BLaER1 treated with 17β-estradiol and CSF1 and Interleukin-3, amounts not matched to agents 10 nM and 100 nM (cell line): ENCODE measurements at regions not wholly inside any gene's neighbourhood (a gene's known extent, or its start where the extent isn't known, plus 50 kb on each side); places are given as distances from the start of the nearest gene placed in this dataset.
A peak's percentile ranks its signal among the peaks of the same experiment; 100 is the strongest.
"Not testable (repeated sequence)": the region's sequence is repeated elsewhere in the genome, so short reads cannot be mapped to it uniquely, and the experiment has no call there.

Experiments
- H3K27ac ChIP-seq, 11 experiments: shearing (Covaris generic); formaldehyde crosslinking; 2 replicates each; pipeline ENCODE4 v1.8.1; 2022
- H3K27me3 ChIP-seq, 11 experiments: shearing (Covaris generic); formaldehyde crosslinking; 2 replicates each; pipeline ENCODE4 v1.8.1; 2022
- H3K36me3 ChIP-seq, 11 experiments: shearing (Covaris generic); formaldehyde crosslinking; 2 replicates each; pipeline ENCODE4 v1.8.1; 2022
- H3K4me1 ChIP-seq, 10 experiments: shearing (Covaris generic); formaldehyde crosslinking; 2 replicates each; pipeline ENCODE4 v1.8.1; 2022
- H3K4me2 ChIP-seq, 11 experiments: shearing (Covaris generic); formaldehyde crosslinking; 2 replicates each; pipeline ENCODE4 v1.8.1; 2022
- H3K4me3 ChIP-seq, 10 experiments: shearing (Covaris generic); formaldehyde crosslinking; 2 replicates each; pipeline ENCODE4 v1.8.1; 2022
- H3K9ac ChIP-seq, 11 experiments: shearing (Covaris generic); formaldehyde crosslinking; 2 replicates each; pipeline ENCODE4 v1.8.1; 2022
- H3K9me3 ChIP-seq, 11 experiments: shearing (Covaris generic); formaldehyde crosslinking; replicated peaks in 1 of 11; 2 replicates each; pipeline ENCODE4 v1.8.1; 2022
- H4K20me1 ChIP-seq, 11 experiments: shearing (Covaris generic); formaldehyde crosslinking; 2 replicates each; pipeline ENCODE4 v1.8.1; 2022
- Cebpa-rat ChIP-seq, 11 experiments: shearing (Covaris generic); IDR thresholded peaks; 2 replicates each; pipeline ENCODE4 v1.8.1; 2022

DNA sequence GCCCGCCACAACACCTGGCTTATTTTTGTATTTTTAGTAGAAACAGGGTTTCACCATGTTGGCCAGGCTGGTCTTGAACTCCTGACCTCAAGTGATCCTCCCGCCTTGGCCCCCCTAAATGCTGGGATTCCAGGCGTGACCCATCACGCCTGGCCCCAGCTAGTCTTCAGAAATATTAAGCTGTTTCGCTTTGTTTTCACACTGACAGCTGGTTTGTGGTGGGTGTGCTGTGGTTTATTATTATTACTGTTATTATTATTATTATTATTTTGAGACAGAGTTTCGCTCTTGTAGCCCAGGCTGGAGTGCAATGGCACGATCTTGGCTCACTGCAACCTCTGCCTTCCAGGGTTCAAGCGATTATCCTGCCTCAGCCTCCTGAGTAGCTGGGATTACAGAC, 101.6 kb upstream of the CCZ1B start:
- H3K9ac ChIP-seq, H3K4me3 ChIP-seq, H3K27me3 ChIP-seq, H4K20me1 ChIP-seq, H3K27ac ChIP-seq, H3K36me3 ChIP-seq, H3K9me3 ChIP-seq: not testable (repeated sequence)
- H3K4me1 ChIP-seq: peaks cover 6 to 63% (median 46%) of the 10 kb centered on the region in 10 experiments
- peak overlapping the region in 3 of 11 experiments; percentile 29 to 60 (median 54); a peak in 3 of 22 replicates for H3K4me2 ChIP-seq

GRCh38 chr7:6929588-6929987, 103.5 kb upstream of the CCZ1B start:
- not testable (repeated sequence) for H3K27ac ChIP-seq, H3K9me3 ChIP-seq, H3K4me3 ChIP-seq, H3K36me3 ChIP-seq, H4K20me1 ChIP-seq, H3K27me3 ChIP-seq
- H3K9ac ChIP-seq: 0 out of 22 replicates have a peak overlapping the region, but pooled peaks of 1 of the 11 experiments have one; percentile 18
- peak overlapping the region in 9 of 11 experiments; percentile 6 to 51 (median 36); a peak in 9 of 22 replicates for H3K4me2 ChIP-seq
- peaks cover 6 to 54% (median 42%) of the 10 kb centered on the region in 10 experiments for H3K4me1 ChIP-seq

GRCh38 chr7:6930081-6930635, 104.1 kb upstream of the CCZ1B start:
- H3K4me2 ChIP-seq: peak overlapping the region in 8 of 11 experiments; percentile 16 to 52 (median 35); a peak in 8 of 22 replicates

DNA sequence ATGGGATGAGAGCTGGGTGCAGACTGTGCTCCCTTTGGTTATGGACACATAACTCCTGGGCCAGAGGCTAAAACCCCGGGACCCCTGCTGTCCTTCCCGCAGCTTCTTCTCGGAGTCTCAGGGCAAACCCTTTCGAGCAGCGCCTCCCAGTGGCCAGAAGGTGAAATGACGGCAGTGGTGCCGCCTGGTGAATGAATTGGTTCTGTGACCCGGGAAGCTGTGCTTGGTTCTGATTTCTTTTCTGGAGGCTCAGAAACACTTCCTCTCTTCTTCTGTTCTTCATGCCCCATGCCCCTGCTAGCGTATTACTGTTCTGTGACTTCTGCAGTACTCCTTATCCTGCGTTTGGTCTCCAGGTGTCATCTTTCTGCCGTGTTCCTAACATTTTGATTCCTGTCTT, 104.7 kb upstream of the CCZ1B start:
- H3K4me1 ChIP-seq: peaks cover 6 to 50% (median 38%) of the 10 kb centered on the region in 10 experiments
- not testable (repeated sequence) for H3K27ac ChIP-seq, H3K9me3 ChIP-seq, H3K4me3 ChIP-seq, H3K9ac ChIP-seq, H3K36me3 ChIP-seq, H3K27me3 ChIP-seq, H4K20me1 ChIP-seq
- peak overlapping the region in 7 of 11 experiments; percentile 16 to 52 (median 34); a peak in 9 of 22 replicates for H3K4me2 ChIP-seq

More at GRCh38 chr7:6930081-6930635, 104.1 kb upstream of the CCZ1B start:
- not testable (repeated sequence) for H3K9me3 ChIP-seq, H3K4me3 ChIP-seq, H3K27ac ChIP-seq, H4K20me1 ChIP-seq, H3K36me3 ChIP-seq, H3K27me3 ChIP-seq, H3K9ac ChIP-seq
- H3K4me1 ChIP-seq: peaks cover 6 to 54% (median 42%) of the 10 kb centered on the region in 10 experiments

- not testable (repeated sequence) for H3K9me3 ChIP-seq, H3K27ac ChIP-seq, H4K20me1 ChIP-seq, H3K36me3 ChIP-seq, H3K4me2 ChIP-seq, H3K4me3 ChIP-seq, H3K9ac ChIP-seq, H3K27me3 ChIP-seq
- H3K4me1 ChIP-seq: peaks cover 4 to 44% (median 31%) of the 10 kb centered on the region in 10 experiments
These were observed 105.4 kb upstream of the CCZ1B start for GRCh38 chr7:6931456-6931855.

DNA sequence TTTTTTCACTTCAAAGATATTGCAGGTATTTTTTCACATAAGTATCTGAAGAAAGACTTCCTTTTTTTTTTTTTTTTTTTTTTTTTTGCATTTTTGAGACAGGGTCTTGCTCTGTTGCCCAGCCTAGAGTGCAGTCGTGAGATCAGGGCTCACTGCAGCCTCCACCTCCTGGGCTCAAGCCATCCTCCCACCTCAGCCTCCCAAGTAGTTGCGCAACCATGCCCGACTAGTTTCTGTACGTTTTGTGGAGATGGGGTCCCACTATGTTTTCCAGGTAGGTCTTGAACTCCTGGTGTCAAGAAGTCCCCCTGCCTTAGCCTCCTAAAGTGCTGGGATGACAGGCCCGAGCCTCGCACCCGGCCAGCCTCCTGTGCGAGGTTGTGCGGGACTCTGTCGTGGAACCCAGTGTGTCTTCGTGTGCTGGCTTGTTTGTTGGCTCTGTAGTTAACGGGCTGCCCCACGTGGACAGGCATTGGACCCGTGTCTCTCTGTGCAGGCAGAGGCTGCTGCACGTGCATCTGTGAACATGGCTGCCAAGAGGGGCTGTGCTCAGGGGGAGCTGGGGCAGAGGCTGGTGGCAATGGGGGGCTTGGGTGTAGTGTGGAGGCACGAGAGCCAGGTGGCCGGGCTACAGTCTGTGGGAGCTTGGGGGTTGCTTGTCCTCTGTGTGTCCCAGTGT, 108.0 kb upstream of the CCZ1B start:
- not testable (repeated sequence) for H3K4me3 ChIP-seq, H3K27ac ChIP-seq, H3K9ac ChIP-seq, H3K9me3 ChIP-seq, H3K36me3 ChIP-seq, H3K4me2 ChIP-seq, H4K20me1 ChIP-seq, H3K27me3 ChIP-seq
- peak in 1 of 11 experiments; percentile 56; a peak in 1 of 22 replicates for TF ChIP-seq Cebpa-rat (IDR thresholded peaks at IDR 0.05)
- H3K4me1 ChIP-seq: peaks cover 1 to 28% (median 21%) of the 10 kb centered on the region in 10 experiments; a peak in 19 of 20 replicates

DNA sequence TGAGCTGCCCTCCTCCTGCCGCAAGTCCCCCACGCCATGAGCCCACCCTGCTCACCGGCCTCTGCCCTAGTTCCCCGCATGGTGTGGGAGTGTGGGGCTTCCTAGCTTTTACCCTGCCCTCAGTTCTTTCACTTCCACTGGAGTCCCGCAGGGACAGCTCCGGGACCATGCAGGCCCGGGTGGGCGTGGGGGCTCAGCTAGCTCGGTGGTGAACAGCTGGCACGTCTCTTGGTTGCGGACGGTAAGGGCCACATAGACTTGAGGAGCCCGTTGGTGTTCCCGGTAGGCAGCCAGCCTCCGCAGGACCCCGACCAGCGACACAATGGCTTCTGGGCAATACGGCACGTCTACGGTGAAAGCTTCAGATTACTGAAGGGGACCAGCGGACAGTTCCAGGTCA, 108.9 kb upstream of the CCZ1B start:
- H4K20me1 ChIP-seq: no peaks in the 10 kb centered on the region
- no peaks in the 10 kb centered on the region for H3K9me3 ChIP-seq
- no peaks in the 10 kb centered on the region for H3K27me3 ChIP-seq
- no peak overlapping the region for H3K27ac ChIP-seq
- H3K4me3 ChIP-seq: no peak overlapping the region
- H3K9ac ChIP-seq: no peak overlapping the region
- no peak for TF ChIP-seq Cebpa-rat (IDR thresholded peaks at IDR 0.05)
- peaks cover 7 to 29% (median 22%) of the 10 kb centered on the region in 10 experiments for H3K4me1 ChIP-seq
- H3K36me3 ChIP-seq: no peaks in the 10 kb centered on the region
- no peak overlapping the region for H3K4me2 ChIP-seq

- H3K36me3 ChIP-seq, H3K9ac ChIP-seq, H3K9me3 ChIP-seq, H4K20me1 ChIP-seq, H3K27ac ChIP-seq, H3K4me3 ChIP-seq, H3K4me2 ChIP-seq, H3K27me3 ChIP-seq: not testable (repeated sequence)
- peaks cover 7 to 30% (median 22%) of the 10 kb centered on the region in 10 experiments for H3K4me1 ChIP-seq
These were observed 110.6 kb upstream of the CCZ1B start for GRCh38 chr7:6936626-6937025.

DNA sequence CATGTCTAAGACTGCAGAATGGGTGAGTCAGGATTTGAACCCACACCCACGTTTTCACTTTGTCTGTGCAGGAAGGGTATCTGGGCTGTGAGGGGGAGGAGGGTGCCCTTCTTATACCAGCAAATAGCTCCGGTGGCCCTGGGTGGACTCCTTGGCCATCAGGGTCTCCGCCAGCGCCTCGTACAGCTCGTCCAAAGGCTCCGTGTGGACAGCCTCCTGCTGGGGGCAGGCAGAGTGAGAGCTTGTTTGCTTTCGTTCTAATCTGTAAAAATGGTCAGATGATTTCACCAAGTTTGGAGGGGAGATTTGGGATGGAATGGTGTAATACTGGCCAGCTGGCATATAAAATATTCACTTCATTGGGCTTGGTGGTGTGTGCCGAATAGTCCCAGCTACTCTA, 111.7 kb upstream of the CCZ1B start:
- H3K36me3 ChIP-seq, H3K27me3 ChIP-seq: not testable (repeated sequence)

DNA sequence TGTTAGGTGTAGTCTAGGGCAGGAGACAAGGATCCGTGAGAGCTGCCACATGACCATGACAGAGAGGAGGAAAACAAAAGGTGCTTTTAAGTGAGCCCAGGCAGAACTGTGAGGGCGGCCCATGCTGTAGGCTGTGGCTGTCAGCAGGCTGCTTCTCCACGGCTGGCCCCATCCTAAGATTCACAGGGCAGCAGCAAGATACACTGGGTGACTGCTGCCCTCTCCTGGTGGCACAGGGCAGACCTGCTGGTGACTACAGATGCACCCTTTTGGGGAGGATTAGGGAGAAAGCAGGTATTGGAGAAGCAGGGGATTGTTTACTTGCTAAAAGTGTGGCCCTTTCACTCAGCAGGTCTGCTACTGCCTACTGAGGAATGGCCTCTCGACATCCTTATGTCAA, 112.2 kb upstream of the CCZ1B start:
- not testable (repeated sequence) for H3K9me3 ChIP-seq, H4K20me1 ChIP-seq, H3K9ac ChIP-seq, H3K4me3 ChIP-seq, H3K27me3 ChIP-seq, H3K36me3 ChIP-seq, H3K27ac ChIP-seq
- peaks cover 7 to 30% (median 22%) of the 10 kb centered on the region in 10 experiments for H3K4me1 ChIP-seq
- H3K4me2 ChIP-seq: peak overlapping the region in 7 of 11 experiments; percentile 58 to 87 (median 75); a peak in 9 of 22 replicates

More for the DNA sequence above, 111.7 kb upstream of the CCZ1B start:
- not testable (repeated sequence) for H3K4me2 ChIP-seq, H3K9ac ChIP-seq, H3K27ac ChIP-seq, H4K20me1 ChIP-seq, H3K9me3 ChIP-seq, H3K4me3 ChIP-seq
- H3K4me1 ChIP-seq: peaks cover 7 to 30% (median 22%) of the 10 kb centered on the region in 10 experiments

GRCh38 chr7:6939126-6939525, 113.1 kb upstream of the CCZ1B start:
- Histone ChIP-seq H3K4me1 (peaks cover 7 to 30% (median 22%) of the 10 kb centered on the region in 10 experiments), H3K4me2 (peak overlapping the region; percentile 27 to 87 (median 66); a peak in 20 of 22 replicates), H3K9ac (peak overlapping the region in 6 of 11 experiments; percentile 16 to 65 (median 46); a peak in 7 of 22 replicates), H3K27ac (peak overlapping the region in 6 of 11 experiments; percentile 34 to 62 (median 50); a peak in 10 of 22 replicates)
- not testable (repeated sequence) for H3K27me3 ChIP-seq, H3K4me3 ChIP-seq, H4K20me1 ChIP-seq, H3K9me3 ChIP-seq, H3K36me3 ChIP-seq

DNA sequence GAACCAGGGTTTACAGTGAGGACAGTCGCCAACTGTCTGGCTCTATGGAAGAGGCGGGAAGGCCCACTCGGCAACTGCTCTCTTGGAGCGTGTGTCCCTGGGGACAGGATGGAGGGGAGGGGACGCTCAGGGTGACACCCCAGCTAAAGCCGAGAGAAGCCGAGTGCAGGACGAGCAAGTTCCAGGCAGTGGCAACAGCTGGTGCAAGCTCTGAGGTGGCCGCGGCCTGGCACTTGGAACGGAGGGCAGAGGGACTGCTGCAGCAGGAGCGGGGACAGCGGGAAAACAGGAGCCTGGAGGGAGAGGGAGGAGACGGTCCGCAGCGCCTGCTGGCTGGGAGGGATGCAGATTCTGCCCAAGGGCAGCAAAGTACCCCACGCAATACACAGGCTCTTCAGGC, 113.8 kb upstream of the CCZ1B start:
- not testable (repeated sequence) for H4K20me1 ChIP-seq, H3K9ac ChIP-seq, H3K36me3 ChIP-seq, H3K27me3 ChIP-seq, H3K9me3 ChIP-seq, H3K4me3 ChIP-seq
- Histone ChIP-seq H3K27ac (peak overlapping the region in 4 of 11 experiments; percentile 30 to 62 (median 45); a peak in 4 of 22 replicates), H3K4me2 (peak overlapping the region; percentile 27 to 87 (median 66); a peak in 20 of 22 replicates), H3K4me1 (peaks cover 7 to 30% (median 22%) of the 10 kb centered on the region in 10 experiments)

- H3K9ac ChIP-seq, H3K27ac ChIP-seq, H3K4me3 ChIP-seq, H4K20me1 ChIP-seq, H3K36me3 ChIP-seq, H3K4me2 ChIP-seq, H3K4me1 ChIP-seq, H3K27me3 ChIP-seq, H3K9me3 ChIP-seq: not testable (repeated sequence)
These were observed 120.8 kb upstream of the CCZ1B start for GRCh38 chr7:6946873-6947272.

GRCh38 chr7:6950231-6950630, 124.2 kb upstream of the CCZ1B start:
- not testable (repeated sequence) for H3K27ac ChIP-seq, H3K9ac ChIP-seq, H4K20me1 ChIP-seq, H3K4me2 ChIP-seq, H3K36me3 ChIP-seq, H3K4me3 ChIP-seq, H3K27me3 ChIP-seq, H3K9me3 ChIP-seq, H3K4me1 ChIP-seq
